ENCODE measurements at regions not wholly inside any gene's neighbourhood (a gene's known extent, or its start where the extent isn't known, plus 50 kb on each side); places are given as distances from the start of the nearest gene placed in this dataset.
A peak's percentile ranks its signal among the peaks of the same experiment; 100 is the strongest.

- no peak for DNase-seq
- in situ Hi-C loops (cut with HindIII; ENCODE audit: low pct_ligation_motif_present, low pct_unique_long_range_greater_than_20kb, low sequenced_read_pairs), result no loop called here
These were observed 159.3 kb upstream of the MYCN start for GRCh38 chr2:15780912-15781574.

GRCh38 chr2:15782009-15782751 is 158.2 kb upstream of the MYCN start:
- in situ Hi-C loops (cut with HindIII; ENCODE audit: low pct_ligation_motif_present, low pct_unique_long_range_greater_than_20kb, low sequenced_read_pairs), result no loop called here
- DNase-seq, result peak; percentile 37

DNA sequence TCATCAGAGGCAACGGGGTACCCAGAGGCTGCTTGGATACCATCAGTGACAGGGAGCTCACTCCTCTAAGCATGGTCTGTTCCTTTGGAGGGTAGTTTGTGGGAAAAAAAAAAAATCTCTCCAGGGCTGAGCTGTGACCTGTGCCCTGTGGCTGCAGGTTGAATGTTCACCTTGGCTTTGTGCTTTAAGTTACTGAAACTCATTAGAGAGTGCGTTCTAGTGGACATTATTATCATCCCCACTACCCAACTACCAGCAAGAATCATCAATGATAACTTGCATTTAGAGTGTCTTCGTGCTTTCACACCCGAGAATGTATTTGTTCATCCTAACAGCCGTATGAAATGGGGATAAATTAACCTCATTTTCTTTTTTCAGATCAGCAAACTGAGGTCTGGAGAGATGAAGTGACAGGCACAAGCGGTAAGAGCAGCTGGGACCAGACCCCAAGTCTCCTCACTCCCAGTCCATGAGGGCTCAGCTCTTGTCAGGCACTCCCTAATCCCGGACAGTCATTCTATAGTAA is 157.5 kb upstream of the MYCN start:
- DNase-seq, result no peak
- in situ Hi-C loops (cut with HindIII; ENCODE audit: low pct_ligation_motif_present, low pct_unique_long_range_greater_than_20kb, low sequenced_read_pairs), result no loop called here

- DNase-seq, result no peak
- in situ Hi-C loops (cut with HindIII; ENCODE audit: low pct_ligation_motif_present, low pct_unique_long_range_greater_than_20kb, low sequenced_read_pairs), result no loop called here
These were observed 156.9 kb upstream of the MYCN start for GRCh38 chr2:15783489-15783888.

GRCh38 chr2:15784106-15784885 is 156.1 kb upstream of the MYCN start:
- no peak for DNase-seq
- in situ Hi-C loops (cut with HindIII; ENCODE audit: low pct_ligation_motif_present, low pct_unique_long_range_greater_than_20kb, low sequenced_read_pairs), result no loop called here

- in situ Hi-C loops (cut with HindIII; ENCODE audit: low pct_ligation_motif_present, low pct_unique_long_range_greater_than_20kb, low sequenced_read_pairs), result no loop called here
- DNase-seq, result no peak
These were observed 155.2 kb upstream of the MYCN start for GRCh38 chr2:15784886-15785801.

- in situ Hi-C loops (cut with HindIII; ENCODE audit: low pct_ligation_motif_present, low pct_unique_long_range_greater_than_20kb, low sequenced_read_pairs), result no loop called here
- DNase-seq, result no peak
These were observed 154.2 kb upstream of the MYCN start for GRCh38 chr2:15786003-15786654.

DNA sequence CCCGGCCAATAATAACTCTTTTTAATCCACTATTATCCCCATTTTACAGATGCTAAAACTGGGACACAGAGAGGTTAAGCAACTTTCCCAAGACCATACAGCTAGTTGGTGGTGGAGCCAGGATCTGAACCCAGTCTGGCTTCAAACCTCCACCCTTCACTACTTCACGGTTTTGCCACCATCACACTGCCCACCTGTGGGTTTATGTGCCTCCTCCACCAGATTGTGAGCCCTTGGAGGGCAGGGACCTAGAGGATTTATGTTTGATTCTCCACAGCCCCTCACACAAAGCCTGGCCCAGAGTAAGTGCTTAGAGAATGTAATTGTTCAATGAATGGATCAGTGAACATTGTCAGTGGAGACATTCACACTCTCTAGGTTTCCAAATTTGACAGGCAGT is 153.4 kb upstream of the MYCN start:
- DNase-seq, result no peak
- in situ Hi-C loops (cut with HindIII; ENCODE audit: low pct_ligation_motif_present, low pct_unique_long_range_greater_than_20kb, low sequenced_read_pairs), result no loop called here

- no peak for DNase-seq
- in situ Hi-C loops (cut with HindIII; ENCODE audit: low pct_ligation_motif_present, low pct_unique_long_range_greater_than_20kb, low sequenced_read_pairs), result no loop called here
These were observed 152.6 kb upstream of the MYCN start for GRCh38 chr2:15787535-15788454.

GRCh38 chr2:15788455-15788829 is 151.9 kb upstream of the MYCN start:
- DNase-seq, result no peak
- in situ Hi-C loops (cut with HindIII; ENCODE audit: low pct_ligation_motif_present, low pct_unique_long_range_greater_than_20kb, low sequenced_read_pairs), result no loop called here

- in situ Hi-C loops (cut with HindIII; ENCODE audit: low pct_ligation_motif_present, low pct_unique_long_range_greater_than_20kb, low sequenced_read_pairs), result no loop called here
- DNase-seq, result no peak
These were observed 151.5 kb upstream of the MYCN start for GRCh38 chr2:15788830-15789229.

DNA sequence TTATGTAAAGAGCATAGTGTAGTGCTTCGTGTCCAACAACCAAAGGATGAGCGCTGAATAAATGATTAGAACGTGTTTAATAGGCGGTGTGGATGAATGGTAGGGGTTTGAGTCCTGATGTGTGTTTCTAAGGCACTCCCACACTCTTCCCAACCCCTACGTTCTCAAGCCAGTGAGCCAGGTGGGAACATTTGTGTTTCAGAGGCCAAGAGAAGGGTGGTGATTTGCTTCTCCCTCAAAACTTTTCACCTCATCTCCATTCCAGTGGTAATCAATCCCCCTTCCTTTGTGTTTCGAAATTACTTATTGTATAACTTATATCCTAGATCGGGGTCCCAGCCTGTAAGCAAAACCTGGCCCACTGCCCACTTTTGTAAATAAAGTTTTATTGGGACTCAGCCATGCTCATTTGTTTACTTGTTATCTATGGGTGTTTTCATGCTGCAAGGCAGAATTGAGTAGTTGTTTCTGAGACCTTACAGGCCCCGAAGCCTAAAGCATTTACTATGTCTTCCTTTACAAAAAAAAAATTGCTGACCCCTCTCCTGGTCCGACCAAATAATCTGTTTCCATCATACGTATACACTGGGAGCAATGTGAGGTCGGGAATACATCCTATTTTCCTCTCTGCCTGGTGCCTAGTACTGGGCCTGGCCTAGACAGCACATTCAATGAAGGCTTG is 150.8 kb upstream of the MYCN start:
- in situ Hi-C loops (cut with HindIII; ENCODE audit: low pct_ligation_motif_present, low pct_unique_long_range_greater_than_20kb, low sequenced_read_pairs), result no loop called here
- no peak for DNase-seq

DNA sequence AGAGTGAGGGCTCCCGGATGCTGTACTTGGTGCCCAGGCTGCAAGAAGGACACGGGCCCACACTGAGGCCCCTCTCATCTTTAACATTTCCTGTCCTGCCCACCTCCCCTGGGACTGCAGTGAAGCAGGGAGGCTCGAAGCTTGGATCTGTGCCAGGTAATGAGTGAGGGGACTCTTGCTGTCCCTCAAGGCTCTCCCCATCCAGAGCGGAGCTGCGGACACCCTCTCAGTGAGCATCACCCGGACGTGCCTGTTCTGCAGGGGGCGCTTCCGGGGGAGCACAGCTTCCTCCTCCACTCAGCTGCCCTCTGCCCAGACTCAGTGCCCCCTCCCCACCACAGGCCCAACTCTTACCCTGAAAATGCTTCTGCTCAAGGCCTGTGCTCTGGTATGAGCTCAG is 150.0 kb upstream of the MYCN start:
- DNase-seq, result no peak
- in situ Hi-C loops (cut with HindIII; ENCODE audit: low pct_ligation_motif_present, low pct_unique_long_range_greater_than_20kb, low sequenced_read_pairs), result no loop called here

- DNase-seq, result no peak
- in situ Hi-C loops (cut with HindIII; ENCODE audit: low pct_ligation_motif_present, low pct_unique_long_range_greater_than_20kb, low sequenced_read_pairs), result no loop called here
These were observed 149.5 kb upstream of the MYCN start for GRCh38 chr2:15790838-15791237.

DNA sequence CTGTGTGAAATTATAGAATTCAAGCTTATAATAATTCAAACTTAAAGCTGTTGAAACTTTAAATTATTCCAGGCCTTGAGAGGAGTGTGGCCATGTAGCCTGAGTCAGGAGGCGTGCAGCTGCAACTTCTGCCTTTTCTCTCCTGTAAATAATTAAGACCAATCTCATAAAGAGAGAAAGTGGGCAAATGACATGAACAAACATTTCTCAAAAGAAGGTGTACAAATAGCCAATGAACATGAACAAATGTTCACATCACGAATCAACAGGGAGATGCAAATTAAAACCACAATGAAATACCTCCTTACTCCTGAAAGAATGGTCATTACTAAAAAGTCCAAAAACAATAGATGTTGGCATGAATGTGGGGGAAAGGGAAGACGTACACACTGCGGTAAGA is 149.1 kb upstream of the MYCN start:
- in situ Hi-C loops (cut with HindIII; ENCODE audit: low pct_ligation_motif_present, low pct_unique_long_range_greater_than_20kb, low sequenced_read_pairs), result no loop called here
- DNase-seq, result no peak

- in situ Hi-C loops (cut with HindIII; ENCODE audit: low pct_ligation_motif_present, low pct_unique_long_range_greater_than_20kb, low sequenced_read_pairs), result no loop called here
- DNase-seq, result no peak
These were observed 148.0 kb upstream of the MYCN start for GRCh38 chr2:15792331-15792730.
